Cardiac muscle cell (in vitro differentiated cells and primary cell): ENCODE measurements at regions not wholly inside any gene's neighbourhood (a gene's known extent, or its start where the extent isn't known, plus 50 kb on each side); places are given as distances from the start of the nearest gene placed in this dataset.
"Not testable (repeated sequence)": the region's sequence is repeated elsewhere in the genome, so short reads cannot be mapped to it uniquely, and the experiment has no call there.

Experiments used
- DNase-seq, 2 donors: peaks; one replicate each; pipeline versions ENCODE4 v3.0.0 to v3.0.0-alpha.2; 2010 to 2017; ENCODE audit warnings: low read depth in 1 of 2, low spot score in 1 of 2
- H3K27ac ChIP-seq: fragments of 200-600 bp; sonication (generic); 2 replicates; pipeline ENCODE4 v1.5.1; 2016
- H3K27me3 ChIP-seq: fragments of 200-600 bp; sonication (generic); 2 replicates; pipeline ENCODE4 v1.6.0; 2016; ENCODE audit warnings: control low read depth
- H3K36me3 ChIP-seq: fragments of 200-600 bp; sonication (generic); 2 replicates; pipeline ENCODE4 v1.5.1; 2016; ENCODE audit warnings: control low read depth
- H3K4me1 ChIP-seq: fragments of 200-600 bp; sonication (generic); 2 replicates; pipeline ENCODE4 v1.8.1; 2017; ENCODE audit warnings: low read depth, mild to moderate bottlenecking, mixed run types
- H3K4me3 ChIP-seq: fragments of 200-600 bp; sonication (generic); 2 replicates; pipeline ENCODE4 v1.5.1; 2016; ENCODE audit warnings: mild to moderate bottlenecking
- H3K9me3 ChIP-seq: fragments of 200-600 bp; sonication (generic); 2 replicates; pipeline ENCODE4 v1.5.1; 2017; ENCODE audit warnings: low read depth, mild to moderate bottlenecking, control low read depth
- TF ChIP-seq, protein P1 (sequence below): IDR thresholded peaks from 2 replicates; pipeline ENCODE4 v1.5.1; 2012; ENCODE audit warnings: low read depth, mild to moderate bottlenecking, low read length

DNA sequence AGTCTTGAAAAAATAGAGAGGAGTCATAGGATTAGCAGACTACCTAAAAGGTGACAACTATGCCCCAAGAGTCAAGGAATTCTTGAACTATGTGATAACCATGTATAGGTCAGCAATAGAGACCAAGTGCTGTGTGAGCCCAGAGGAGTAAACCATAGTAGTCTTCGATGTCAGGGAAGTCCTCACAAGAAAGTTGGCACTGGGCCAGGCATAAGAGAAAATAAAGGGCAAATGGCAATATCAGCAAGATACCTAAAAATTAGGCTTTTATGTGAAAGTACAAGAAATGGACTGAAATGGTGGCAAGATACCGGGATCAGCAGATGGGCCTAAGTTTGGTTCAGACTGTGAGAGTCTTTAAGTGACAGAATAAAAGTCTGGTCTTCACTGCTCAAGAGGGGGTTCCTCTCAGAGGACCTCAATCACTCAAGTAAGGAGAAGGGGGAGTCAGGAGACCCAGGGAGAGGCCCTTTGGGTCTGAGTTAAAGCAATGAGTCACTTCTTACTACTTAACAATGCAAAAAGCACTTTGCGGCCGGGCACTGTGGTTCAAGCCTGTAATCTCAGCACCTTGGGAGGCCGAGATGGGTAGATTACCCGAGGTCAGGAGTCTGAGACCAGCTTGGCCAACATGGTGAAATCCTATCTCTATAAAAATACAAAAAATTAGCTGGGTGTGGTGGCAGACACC lies 95.0 kb downstream of the TEX35 start:
- Histone ChIP-seq H3K9me3 (no peaks in the 10 kb centered on the region), H3K27me3 (no peaks in the 10 kb centered on the region), H3K4me3 (no peak overlapping the region), H3K36me3 (no peaks in the 10 kb centered on the region), H3K27ac (no peak overlapping the region), H3K4me1 (peaks cover 12% of the 10 kb centered on the region)
- TF ChIP-seq, protein P1, sequence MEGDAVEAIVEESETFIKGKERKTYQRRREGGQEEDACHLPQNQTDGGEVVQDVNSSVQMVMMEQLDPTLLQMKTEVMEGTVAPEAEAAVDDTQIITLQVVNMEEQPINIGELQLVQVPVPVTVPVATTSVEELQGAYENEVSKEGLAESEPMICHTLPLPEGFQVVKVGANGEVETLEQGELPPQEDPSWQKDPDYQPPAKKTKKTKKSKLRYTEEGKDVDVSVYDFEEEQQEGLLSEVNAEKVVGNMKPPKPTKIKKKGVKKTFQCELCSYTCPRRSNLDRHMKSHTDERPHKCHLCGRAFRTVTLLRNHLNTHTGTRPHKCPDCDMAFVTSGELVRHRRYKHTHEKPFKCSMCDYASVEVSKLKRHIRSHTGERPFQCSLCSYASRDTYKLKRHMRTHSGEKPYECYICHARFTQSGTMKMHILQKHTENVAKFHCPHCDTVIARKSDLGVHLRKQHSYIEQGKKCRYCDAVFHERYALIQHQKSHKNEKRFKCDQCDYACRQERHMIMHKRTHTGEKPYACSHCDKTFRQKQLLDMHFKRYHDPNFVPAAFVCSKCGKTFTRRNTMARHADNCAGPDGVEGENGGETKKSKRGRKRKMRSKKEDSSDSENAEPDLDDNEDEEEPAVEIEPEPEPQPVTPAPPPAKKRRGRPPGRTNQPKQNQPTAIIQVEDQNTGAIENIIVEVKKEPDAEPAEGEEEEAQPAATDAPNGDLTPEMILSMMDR, result no peak
- peak in 1 of 2 donors; percentile 58 for DNase-seq

DNA sequence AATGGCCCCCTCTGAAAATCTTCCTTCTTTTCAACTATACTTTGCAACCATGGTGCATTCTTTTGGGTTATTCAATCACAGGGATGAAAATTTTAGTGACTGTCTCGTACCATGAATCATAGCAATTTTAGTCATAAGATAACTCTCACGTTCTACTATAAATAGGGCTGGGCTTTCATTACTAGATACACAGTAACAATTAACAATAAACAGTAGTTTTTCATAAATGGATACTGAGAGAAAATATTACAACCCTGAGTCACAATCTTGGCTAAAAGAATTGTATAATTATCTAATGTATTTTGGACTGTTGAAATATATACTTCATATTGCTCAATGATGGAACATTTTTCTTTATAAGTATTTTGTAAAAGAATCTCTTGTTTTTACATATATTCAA lies 96.1 kb downstream of the TEX35 start:
- Histone ChIP-seq H3K27ac (no peak overlapping the region), H3K4me3 (no peak overlapping the region), H3K9me3 (no peaks in the 10 kb centered on the region), H3K36me3 (no peaks in the 10 kb centered on the region), H3K4me1 (peaks cover 12% of the 10 kb centered on the region), H3K27me3 (no peaks in the 10 kb centered on the region)
- TF ChIP-seq, protein P1, result no peak
- DNase-seq, result peak in 1 of 2 donors; percentile 82

DNA sequence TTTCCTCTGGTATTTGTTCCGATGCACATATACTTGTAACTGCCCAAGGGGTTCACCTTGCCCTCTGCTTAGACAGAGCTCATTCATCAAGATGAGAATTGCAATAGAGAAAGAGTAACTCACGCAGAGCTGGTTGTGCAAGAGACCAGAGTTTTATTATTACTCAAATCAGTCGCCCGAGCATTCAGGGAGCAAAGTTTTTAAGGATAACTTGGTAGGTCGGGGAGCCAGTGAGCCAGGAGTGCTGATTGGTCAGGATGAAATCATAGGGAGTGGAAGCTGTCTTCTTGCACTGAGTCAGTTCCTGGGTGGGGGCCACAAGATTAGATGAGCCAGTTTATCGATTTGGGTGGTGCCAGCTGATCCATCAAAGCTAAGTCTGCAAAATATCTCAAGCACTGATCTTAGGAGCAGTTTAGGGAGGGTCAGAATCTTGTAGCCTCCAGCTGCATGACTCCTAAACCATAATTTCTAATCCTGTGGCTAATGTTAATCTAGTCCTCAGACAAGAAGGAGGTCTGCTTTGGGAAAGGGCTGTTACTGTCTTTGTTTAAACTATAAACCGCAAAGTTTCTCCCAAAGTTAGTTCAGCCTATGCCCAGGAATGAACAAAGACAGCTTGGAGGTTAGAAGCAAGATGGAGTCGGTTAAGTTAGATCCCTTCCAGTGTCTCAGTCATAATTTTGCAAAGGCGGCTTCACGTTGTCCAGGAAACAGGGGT lies 97.9 kb downstream of the TEX35 start:
- peak in 1 of 2 donors; percentile 78 for DNase-seq
- H3K4me1 ChIP-seq, H3K9me3 ChIP-seq, H3K4me3 ChIP-seq, H3K27me3 ChIP-seq, H3K27ac ChIP-seq, H3K36me3 ChIP-seq: not testable (repeated sequence)

DNA sequence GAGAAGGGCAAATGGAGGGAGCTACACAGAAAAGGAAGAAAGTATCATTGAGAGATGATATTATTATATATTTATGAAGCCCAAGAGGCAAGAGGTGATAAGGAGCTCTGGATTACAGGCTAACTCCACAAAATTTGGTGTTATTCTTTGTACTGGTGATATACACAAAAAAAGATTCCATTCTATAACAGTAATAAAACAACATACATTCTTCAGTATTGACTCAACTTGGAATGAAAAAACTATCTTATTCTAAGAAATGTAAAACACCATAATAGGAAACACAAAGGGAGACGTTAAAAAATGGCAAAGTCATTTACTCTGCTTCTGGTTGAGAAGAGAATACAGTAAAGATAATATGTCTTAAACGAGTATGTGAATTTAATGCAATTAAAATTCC lies 99.4 kb downstream of the TEX35 start:
- no peaks in the 10 kb centered on the region for H3K9me3 ChIP-seq
- no peak overlapping the region for H3K4me3 ChIP-seq
- no peak overlapping the region for H3K27ac ChIP-seq
- H3K4me1 ChIP-seq, result no peaks in the 10 kb centered on the region
- peak in 1 of 2 donors; percentile 63 for DNase-seq
- TF ChIP-seq, protein P1, result no peak
- H3K27me3 ChIP-seq, result no peaks in the 10 kb centered on the region
- H3K36me3 ChIP-seq, result no peaks in the 10 kb centered on the region

DNA sequence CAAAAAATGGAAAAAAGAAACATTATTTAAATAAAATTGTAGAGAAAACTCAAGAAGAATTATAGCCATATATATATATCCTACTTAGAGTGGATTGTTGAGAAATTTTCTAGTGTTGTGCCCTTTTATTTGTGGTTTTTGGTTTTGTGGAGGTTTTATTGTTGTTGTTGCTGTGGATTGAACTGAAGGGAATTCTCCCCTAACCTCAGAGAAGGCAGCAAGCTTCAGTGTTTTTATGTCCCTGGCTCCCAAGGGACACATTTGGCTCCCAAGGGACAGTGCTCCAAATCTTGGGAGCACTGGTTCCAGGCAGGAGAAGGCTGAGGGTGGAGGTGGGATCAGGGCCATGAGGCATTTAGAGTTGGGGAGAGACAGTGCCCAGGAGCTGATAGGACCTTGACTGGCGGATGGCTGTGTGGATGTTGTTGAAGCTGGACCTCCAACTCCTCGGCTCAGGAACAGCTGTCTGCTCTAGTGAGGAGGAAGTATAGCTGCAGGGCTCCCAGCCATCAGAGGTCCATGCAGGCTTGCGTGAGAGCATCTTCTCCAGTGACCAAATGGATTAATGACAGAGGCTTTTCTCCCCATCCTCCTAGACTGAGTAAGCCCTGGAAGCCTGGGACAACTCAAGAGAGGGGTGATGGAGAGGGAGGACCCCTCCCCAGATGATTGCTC lies 100.5 kb downstream of the TEX35 start:
- Histone ChIP-seq H3K4me1 (no peaks in the 10 kb centered on the region), H3K27ac (no peak overlapping the region), H3K9me3 (no peaks in the 10 kb centered on the region), H3K27me3 (no peaks in the 10 kb centered on the region), H3K36me3 (no peaks in the 10 kb centered on the region), H3K4me3 (no peak overlapping the region)
- TF ChIP-seq, protein P1, result no peak
- no peak for DNase-seq

DNA sequence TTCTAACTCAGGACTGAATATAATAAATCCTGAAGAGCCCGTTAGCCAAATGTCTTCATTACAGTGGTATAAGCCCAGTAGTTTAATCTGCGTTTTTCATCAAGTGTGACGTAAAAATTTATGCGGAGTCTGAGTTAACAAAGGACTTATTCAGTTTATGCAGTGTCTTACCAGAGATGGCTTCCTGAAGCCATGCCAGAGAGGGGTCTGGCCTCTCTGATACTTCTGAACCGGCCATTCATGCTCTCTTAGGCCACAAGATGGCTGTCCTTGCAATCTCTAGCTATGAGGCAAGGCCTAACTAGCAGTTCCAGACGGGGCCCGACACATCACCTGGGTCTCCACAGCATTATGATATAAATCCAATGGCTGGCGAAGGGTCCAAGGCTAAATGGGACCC lies 101.4 kb downstream of the TEX35 start:
- Histone ChIP-seq H3K9me3 (no peaks in the 10 kb centered on the region), H3K4me3 (no peak overlapping the region), H3K27me3 (no peaks in the 10 kb centered on the region), H3K4me1 (no peaks in the 10 kb centered on the region), H3K27ac (no peak overlapping the region), H3K36me3 (no peaks in the 10 kb centered on the region)
- no peak for DNase-seq
- TF ChIP-seq, protein P1, result no peak
